Aorta (tissue), 5 donors: ENCODE measurements at regions not wholly inside any gene's neighbourhood (a gene's known extent, or its start where the extent isn't known, plus 50 kb on each side); places are given as distances from the start of the nearest gene placed in this dataset.

ENCODE experiments used
- ATAC-seq: fragments of 200-7000 bp; cut with Tn5 transposase; one replicate; pipeline ENCODE4 v1.9.1; 2022; ENCODE audit warnings: moderate library complexity; ENCODE audit not compliant: low FRiP score
- DNase-seq, 2 donors: peaks; one replicate each; pipeline ENCODE4 v3.0.0-alpha.2; 2020
- H3K27ac ChIP-seq, 2 donors: one replicate each; pipeline ENCODE4 v1.5.1; 2013; ENCODE audit warnings: low read length in 2 of 2, mild to moderate bottlenecking in 2 of 2, moderate library complexity in 2 of 2, control low read depth in 1 of 2, inconsistent platforms in 1 of 2, low read depth in 1 of 2
- H3K27me3 ChIP-seq, 2 donors: one replicate each; pipeline ENCODE4 v1.6.1; 2013; ENCODE audit warnings: control low read depth in 1 of 2, low read length in 1 of 2, mild to moderate bottlenecking in 1 of 2, moderate library complexity in 1 of 2; ENCODE audit not compliant: insufficient read depth in 2 of 2, control insufficient read depth in 1 of 2
- H3K36me3 ChIP-seq, 2 donors: one replicate each; pipeline ENCODE4 v1.6.1; 2013; ENCODE audit warnings: control low read depth in 1 of 2, low read length in 1 of 2, mild to moderate bottlenecking in 1 of 2; ENCODE audit not compliant: insufficient read depth in 2 of 2, control insufficient read depth in 1 of 2
- H3K4me1 ChIP-seq, 2 donors: one replicate each; pipeline ENCODE4 v1.6.1; 2013; ENCODE audit warnings: low read length in 2 of 2, control low read depth in 1 of 2, mild to moderate bottlenecking in 1 of 2, moderate library complexity in 1 of 2; ENCODE audit not compliant: insufficient read depth in 2 of 2, control insufficient read depth in 1 of 2
- H3K4me3 ChIP-seq, 2 donors: one replicate each; pipeline ENCODE4 v1.5.1; 2013; ENCODE audit warnings: low read length in 2 of 2, control low read depth in 1 of 2, mild to moderate bottlenecking in 1 of 2
- H3K9me3 ChIP-seq: one replicate; pipeline ENCODE4 v1.6.1; 2013; ENCODE audit warnings: mild to moderate bottlenecking, low read length; ENCODE audit not compliant: control insufficient read depth
- WGBS, 2 donors: extraction: QIAGEN DNeasy Blood & Tissue Kit; methylation state at CpG; one replicate each; pipeline ENCODE4 v1.1.7; 2013; 5-methylcytosine and 5-hydroxymethylcytosine counted together
- intact Hi-C, 2 donors: fragments of 100-400 bp; cut with DNase I; formaldehyde crosslinking; loops; one replicate each; pipeline versions ENCODE4 v1.14.2 to v1.15.0; 2022
- donor health status: healthy with polysubstance abuse.
- donor health status: Bipolar disorder and iron deficiency.
- donor health status: DM: no; HTN: no; CAD: no.
- donor health status: DM: no; HTN: no; CAD: no.
- donor health status: DM: yes; HTN: yes; CAD: no.

DNA sequence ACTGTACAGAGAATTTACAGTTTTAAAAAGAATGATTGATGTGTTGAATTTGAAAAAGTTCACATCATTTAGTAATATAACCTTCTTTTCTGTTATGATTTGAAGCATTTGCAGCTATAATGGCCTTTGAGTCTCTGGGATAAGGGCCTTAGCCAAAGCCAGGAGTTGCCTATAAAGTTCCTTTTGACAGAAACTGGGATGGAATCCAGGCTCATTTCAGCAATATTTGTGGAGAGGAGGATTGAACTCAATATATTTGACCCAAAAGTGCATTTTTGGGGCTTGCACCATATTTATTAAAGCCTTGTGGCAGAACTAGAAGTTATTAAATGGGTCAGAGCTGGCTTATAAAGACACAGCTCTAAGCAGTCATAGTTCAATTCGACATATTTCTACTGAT lies 348.7 kb upstream of the EPHA3 start:
- intact Hi-C loops, result no loop called here
- Histone ChIP-seq H3K36me3 (no peaks in the 10 kb centered on the region), H3K9me3 (no peaks in the 10 kb centered on the region), H3K27me3 (no peaks in the 10 kb centered on the region), H3K27ac (no peak overlapping the region), H3K4me1 (no peaks in the 10 kb centered on the region), H3K4me3 (no peak overlapping the region)
- ATAC-seq, result no peak
- 30 to 46% methylated on average over 1 of the region's 1 CpG for WGBS, 2 donors
- DNase-seq, result no peak

GRCh38 chr3:88767746-88768145 lies 339.7 kb upstream of the EPHA3 start:
- ATAC-seq, result no peak
- intact Hi-C loops, result no loop called here
- H3K4me1 ChIP-seq, result no peaks in the 10 kb centered on the region
- no peaks in the 10 kb centered on the region for H3K9me3 ChIP-seq
- no peak overlapping the region for H3K4me3 ChIP-seq
- no peaks in the 10 kb centered on the region for H3K36me3 ChIP-seq
- no peak overlapping the region for H3K27ac ChIP-seq
- WGBS, 2 donors, result 84 to 86% methylated on average over 2 of the region's 2 CpGs
- no peaks in the 10 kb centered on the region for H3K27me3 ChIP-seq
- no peak for DNase-seq

- no peaks in the 10 kb centered on the region for H3K9me3 ChIP-seq
- no peak overlapping the region for H3K4me3 ChIP-seq
- intact Hi-C loops, result no loop called here
- H3K36me3 ChIP-seq, result no peaks in the 10 kb centered on the region
- H3K27ac ChIP-seq, result no peak overlapping the region
- DNase-seq, result no peak
- H3K4me1 ChIP-seq, result no peaks in the 10 kb centered on the region
- H3K27me3 ChIP-seq, result no peaks in the 10 kb centered on the region
- ATAC-seq, result no peak
Measured at GRCh38 chr3:88773766-88774165, 333.7 kb upstream of the EPHA3 start.

DNA sequence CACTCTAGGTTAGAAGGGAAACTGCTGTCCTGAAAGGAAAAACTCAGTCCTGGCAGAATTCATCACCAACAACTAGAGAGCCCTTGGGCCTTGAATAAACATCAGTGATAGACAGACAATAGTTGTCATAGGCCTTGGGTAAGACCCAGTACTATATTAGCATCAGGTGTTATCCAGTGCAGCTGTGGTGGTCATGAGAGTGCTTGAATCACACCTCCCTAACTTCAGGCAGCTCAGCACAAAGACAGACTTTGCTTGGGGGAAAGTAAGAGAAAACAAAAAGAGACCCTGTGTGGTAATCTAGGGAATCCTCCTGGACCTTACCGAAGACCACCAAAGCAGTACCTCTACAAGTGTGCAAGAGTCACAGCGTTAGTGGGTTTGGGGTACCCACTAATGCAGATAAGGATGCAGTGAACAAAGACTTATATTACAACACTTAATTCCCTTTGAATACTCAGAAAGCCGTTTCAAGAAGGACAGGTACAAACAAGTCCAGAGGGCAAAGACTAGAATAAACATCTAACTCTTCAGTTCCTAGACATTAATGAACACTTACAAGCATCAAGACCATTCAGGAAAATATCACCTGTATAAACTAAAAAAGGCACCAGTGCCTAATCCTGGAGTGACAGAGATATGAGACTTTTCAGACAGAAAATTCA lies 332.3 kb upstream of the EPHA3 start:
- no peaks in the 10 kb centered on the region for H3K36me3 ChIP-seq
- no peak for ATAC-seq
- no peak overlapping the region for H3K27ac ChIP-seq
- H3K4me3 ChIP-seq, result no peak overlapping the region
- no peaks in the 10 kb centered on the region for H3K4me1 ChIP-seq
- 92 to 93% methylated on average over 3 of the region's 3 CpGs for WGBS, 2 donors
- H3K9me3 ChIP-seq, result no peaks in the 10 kb centered on the region
- no peaks in the 10 kb centered on the region for H3K27me3 ChIP-seq
- no peak for DNase-seq
- intact Hi-C loops, result no loop called here

DNA sequence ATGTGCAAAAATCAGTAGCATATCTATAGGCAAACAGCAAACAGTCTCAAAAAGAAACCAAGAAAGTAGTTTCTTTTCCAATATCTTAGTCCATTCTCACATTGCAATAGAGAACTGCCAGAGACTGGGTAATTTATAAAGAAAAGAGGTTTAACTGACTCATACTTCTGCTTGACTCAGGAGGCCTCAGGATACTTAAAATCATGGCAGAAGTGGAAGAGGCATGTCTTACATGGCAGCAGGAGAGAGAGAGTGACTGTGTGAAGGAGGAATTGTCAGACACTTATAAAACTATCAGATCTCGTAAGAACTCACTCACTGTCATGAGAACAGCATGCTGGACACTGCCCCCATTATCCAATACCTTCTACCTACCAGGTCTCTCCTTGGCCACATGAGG lies 327.9 kb upstream of the EPHA3 start:
- intact Hi-C loops, result no loop called here
- WGBS, 2 donors, result 65 to 68% methylated on average over 1 of the region's 1 CpG
- Histone ChIP-seq H3K4me1 (no peaks in the 10 kb centered on the region), H3K36me3 (no peaks in the 10 kb centered on the region), H3K9me3 (no peaks in the 10 kb centered on the region), H3K4me3 (no peak overlapping the region), H3K27me3 (no peaks in the 10 kb centered on the region), H3K27ac (no peak overlapping the region)
- ATAC-seq (no peak), DNase-seq (no peak)

DNA sequence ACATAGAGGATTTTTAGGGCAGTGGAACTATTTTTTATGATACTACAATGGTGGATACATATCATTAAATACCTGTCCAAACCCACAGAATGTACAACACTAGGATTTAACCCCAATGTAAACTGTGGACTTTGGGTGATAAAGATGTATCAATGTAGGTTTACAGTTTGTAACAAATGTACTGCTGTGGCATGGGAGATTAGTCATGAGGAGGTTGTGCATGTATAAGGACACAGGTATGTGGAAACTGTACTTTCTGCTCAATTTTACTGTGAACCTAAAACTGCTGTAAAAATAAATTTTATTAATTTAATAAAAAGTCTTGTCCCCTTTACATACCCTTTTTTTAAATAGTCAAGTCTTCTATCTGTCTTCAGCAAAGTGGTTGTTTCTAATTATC lies 322.5 kb upstream of the EPHA3 start:
- DNase-seq (no peak), ATAC-seq (no peak)
- no peaks in the 10 kb centered on the region for H3K4me1 ChIP-seq
- no peaks in the 10 kb centered on the region for H3K9me3 ChIP-seq
- H3K27ac ChIP-seq, result no peak overlapping the region
- H3K27me3 ChIP-seq, result no peaks in the 10 kb centered on the region
- H3K4me3 ChIP-seq, result no peak overlapping the region
- no peaks in the 10 kb centered on the region for H3K36me3 ChIP-seq
- intact Hi-C loops, result no loop called here

DNA sequence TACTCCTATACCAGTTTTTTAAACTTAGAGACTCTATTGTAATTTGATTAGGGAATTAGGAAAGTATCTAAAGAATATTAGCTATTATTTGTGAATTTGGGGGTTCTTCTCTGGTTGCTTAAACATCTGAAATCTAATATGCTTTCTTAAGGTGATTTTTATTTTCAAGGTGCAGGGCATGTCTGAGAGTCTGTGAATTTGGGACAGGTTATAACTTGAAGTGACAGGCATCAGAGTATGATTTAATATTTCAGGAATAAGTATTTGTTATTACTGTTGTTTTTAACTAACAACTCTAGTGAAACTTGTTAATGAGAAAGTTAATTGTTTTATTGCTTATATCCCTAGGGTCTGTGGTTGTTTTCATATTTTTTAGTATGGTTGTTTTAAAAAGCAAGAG lies 321.6 kb upstream of the EPHA3 start:
- DNase-seq (no peak), ATAC-seq (no peak)
- intact Hi-C loops, result no loop called here
- no peaks in the 10 kb centered on the region for H3K27me3 ChIP-seq
- no peak overlapping the region for H3K27ac ChIP-seq
- no peak overlapping the region for H3K4me3 ChIP-seq
- H3K4me1 ChIP-seq, result no peaks in the 10 kb centered on the region
- H3K36me3 ChIP-seq, result no peaks in the 10 kb centered on the region
- no peaks in the 10 kb centered on the region for H3K9me3 ChIP-seq

GRCh38 chr3:88795503-88795902 lies 311.9 kb upstream of the EPHA3 start:
- no peak for ATAC-seq
- intact Hi-C loops, result no loop called here
- DNase-seq, result no peak
- H3K36me3 ChIP-seq, result no peaks in the 10 kb centered on the region
- H3K4me3 ChIP-seq, result no peak overlapping the region
- no peaks in the 10 kb centered on the region for H3K4me1 ChIP-seq
- no peak overlapping the region for H3K27ac ChIP-seq
- peaks cover 5% of the 10 kb centered on the region for H3K9me3 ChIP-seq
- no peaks in the 10 kb centered on the region for H3K27me3 ChIP-seq

DNA sequence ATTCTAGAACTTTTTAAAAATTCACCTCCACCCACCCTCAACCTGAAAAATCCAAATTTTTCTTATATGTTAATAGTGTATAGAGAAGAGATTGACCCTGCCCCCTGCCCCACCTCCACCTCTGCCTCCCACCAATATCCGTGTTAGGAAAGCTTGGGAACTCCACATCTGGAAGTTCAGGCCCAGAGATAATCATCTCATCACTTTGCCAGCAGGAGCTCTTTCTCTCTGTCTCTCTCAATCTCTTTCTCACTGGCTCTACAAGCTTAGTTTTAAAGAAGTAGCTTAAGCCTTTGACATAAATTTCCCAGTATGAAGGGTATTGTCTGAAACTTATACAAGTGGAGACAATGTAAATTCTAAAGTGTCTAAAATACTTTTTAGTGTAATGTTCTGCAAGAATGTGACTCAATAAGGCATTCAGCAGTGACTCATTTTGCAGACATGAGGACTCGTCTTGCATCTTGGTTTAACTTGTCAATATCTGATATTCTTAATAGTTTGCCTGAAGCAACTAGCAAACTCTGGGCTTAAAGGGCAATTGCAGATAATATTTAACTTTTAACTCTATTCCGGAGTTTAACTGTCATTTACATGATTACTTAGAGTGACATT lies 299.8 kb upstream of the EPHA3 start:
- intact Hi-C loops, result no loop called here
- Histone ChIP-seq H3K4me1 (no peaks in the 10 kb centered on the region), H3K9me3 (no peaks in the 10 kb centered on the region), H3K4me3 (no peak overlapping the region), H3K36me3 (no peaks in the 10 kb centered on the region), H3K27ac (no peak overlapping the region), H3K27me3 (no peaks in the 10 kb centered on the region)
- DNase-seq (no peak), ATAC-seq (no peak)
- 67 to 74% methylated on average over 3 of the region's 3 CpGs for WGBS, 2 donors
